ENCODE measurements at regions not wholly inside any gene's neighbourhood (a gene's known extent, or its start where the extent isn't known, plus 50 kb on each side); places are given as distances from the start of the nearest gene placed in this dataset.
A peak's percentile ranks its signal among the peaks of the same experiment; 100 is the strongest.

DNA sequence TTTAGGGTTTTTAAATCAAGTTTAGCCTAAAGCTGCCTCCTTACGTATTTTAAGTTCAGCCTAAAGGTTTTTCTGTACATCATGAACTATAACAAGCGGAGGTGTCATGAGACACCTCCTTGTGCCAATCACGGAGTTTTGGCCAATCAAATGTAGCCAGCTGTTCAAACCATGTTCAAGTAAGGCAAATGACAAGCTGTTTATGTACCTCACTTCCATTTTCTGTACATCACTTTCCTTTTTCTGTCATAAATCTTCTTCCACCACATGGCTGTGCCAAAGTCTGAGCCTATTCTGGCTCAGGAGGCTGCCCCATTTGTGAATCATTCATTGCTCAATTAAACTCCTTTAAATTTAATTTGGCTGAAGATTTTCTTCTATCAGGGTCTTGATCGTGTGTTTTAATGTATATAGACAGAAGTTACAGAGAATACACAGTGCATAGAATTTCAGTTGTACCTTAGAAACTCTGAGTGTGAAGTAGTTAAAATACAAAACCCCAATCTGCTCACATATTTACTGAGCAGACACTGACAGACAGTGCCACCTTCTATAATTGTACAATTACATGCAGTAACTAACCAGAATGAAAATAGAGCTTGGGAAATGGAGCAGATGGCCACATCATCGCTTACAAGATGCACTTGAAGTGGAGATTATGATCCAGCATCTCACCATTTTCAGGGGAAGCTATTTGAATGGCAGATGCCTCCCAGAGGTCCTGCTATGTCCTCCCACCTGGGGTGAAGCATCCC lies 76.9 kb upstream of the LANCL2 start:
- Histone ChIP-seq H3K4me3 (ENCODE audit: low read depth, low read length) (no peak overlapping the region), H3K27me3 (ENCODE audit: control insufficient read depth, insufficient read depth, low read length) (no peaks in the 10 kb centered on the region), H3K36me3 (ENCODE audit: control insufficient read depth, insufficient read depth, low read length) (no peaks in the 10 kb centered on the region)
- no peak for DNase-seq (ENCODE audit: low read depth)
- no peak for FAIRE-seq
- no peak for TF ChIP-seq CTCF (IDR thresholded peaks at IDR 0.05; ENCODE audit: insufficient read depth, low read length, severe bottlenecking)

DNA sequence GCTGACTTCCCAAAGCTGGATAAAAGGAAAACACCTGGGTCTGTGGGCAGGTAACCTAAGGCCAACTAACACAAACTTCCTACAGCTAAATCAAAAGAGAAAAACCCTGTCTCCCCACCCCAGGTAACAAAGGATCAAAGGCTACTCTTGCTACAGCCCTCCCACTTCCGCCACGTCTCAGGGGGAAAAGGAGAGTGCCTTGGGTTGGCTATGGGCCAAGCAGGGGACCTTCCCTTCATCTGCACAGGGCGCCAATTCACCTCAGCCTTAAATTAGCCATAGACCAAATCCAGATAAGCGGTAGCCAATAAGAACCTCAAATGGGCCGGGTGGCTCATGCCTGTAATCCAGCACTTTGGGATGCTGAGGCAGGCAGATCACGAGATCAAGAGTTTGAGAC lies 69.1 kb upstream of the LANCL2 start:
- Histone ChIP-seq H3K27me3 (ENCODE audit: control insufficient read depth, insufficient read depth, low read length) (peaks cover 3% of the 10 kb centered on the region), H3K4me3 (ENCODE audit: low read depth, low read length) (no peak overlapping the region), H3K36me3 (ENCODE audit: control insufficient read depth, insufficient read depth, low read length) (no peaks in the 10 kb centered on the region)
- no peak for DNase-seq (ENCODE audit: low read depth)
- no peak for TF ChIP-seq CTCF (IDR thresholded peaks at IDR 0.05; ENCODE audit: insufficient read depth, low read length, severe bottlenecking)
- no peak for FAIRE-seq

- TF ChIP-seq CTCF (IDR thresholded peaks at IDR 0.05; ENCODE audit: insufficient read depth, low read length, severe bottlenecking): no peak
- FAIRE-seq (no peak), DNase-seq (ENCODE audit: low read depth) (no peak)
- Histone ChIP-seq H3K4me3 (ENCODE audit: low read depth, low read length) (no peak overlapping the region), H3K36me3 (ENCODE audit: control insufficient read depth, insufficient read depth, low read length) (no peaks in the 10 kb centered on the region), H3K27me3 (ENCODE audit: control insufficient read depth, insufficient read depth, low read length) (no peaks in the 10 kb centered on the region)
Measured at GRCh38 chr7:55299273-55299967, 65.7 kb upstream of the LANCL2 start.

DNA sequence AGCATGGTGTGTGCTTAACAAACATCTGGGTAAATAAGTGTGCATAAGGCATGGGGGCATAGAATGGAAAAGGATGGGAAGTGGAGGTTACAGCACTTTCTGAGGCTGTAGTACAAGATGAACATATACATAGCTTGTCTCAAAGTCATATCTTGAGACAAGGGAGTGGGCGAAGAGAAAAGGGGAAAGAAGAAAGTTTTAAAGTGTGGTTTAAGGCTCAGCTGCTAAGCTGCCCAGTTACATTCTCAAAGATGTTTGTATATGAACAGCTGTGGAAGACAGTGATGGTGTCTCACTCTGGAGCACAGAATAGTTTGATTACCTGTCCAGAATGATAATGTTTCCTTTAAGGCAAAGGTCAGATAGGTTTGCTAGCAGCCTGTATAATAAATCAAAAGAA lies 61.9 kb upstream of the LANCL2 start:
- no peak for TF ChIP-seq CTCF (IDR thresholded peaks at IDR 0.05; ENCODE audit: insufficient read depth, low read length, severe bottlenecking)
- no peak for FAIRE-seq
- Histone ChIP-seq H3K36me3 (ENCODE audit: control insufficient read depth, insufficient read depth, low read length) (no peaks in the 10 kb centered on the region), H3K27me3 (ENCODE audit: control insufficient read depth, insufficient read depth, low read length) (no peaks in the 10 kb centered on the region), H3K4me3 (ENCODE audit: low read depth, low read length) (no peak overlapping the region)
- no peak for DNase-seq (ENCODE audit: low read depth)

- DNase-seq (ENCODE audit: low read depth): peak; percentile 40
- FAIRE-seq: no peak
- no peak for TF ChIP-seq CTCF (IDR thresholded peaks at IDR 0.05; ENCODE audit: insufficient read depth, low read length, severe bottlenecking)
- no peaks in the 10 kb centered on the region for H3K27me3 ChIP-seq (ENCODE audit: control insufficient read depth, insufficient read depth, low read length)
- no peak overlapping the region for H3K4me3 ChIP-seq (ENCODE audit: low read depth, low read length)
- no peaks in the 10 kb centered on the region for H3K36me3 ChIP-seq (ENCODE audit: control insufficient read depth, insufficient read depth, low read length)
Measured at GRCh38 chr7:55304018-55304762, 60.9 kb upstream of the LANCL2 start.
